ENCODE measurements at regions not wholly inside any gene's neighbourhood (a gene's known extent, or its start where the extent isn't known, plus 50 kb on each side); places are given as distances from the start of the nearest gene placed in this dataset.

DNA sequence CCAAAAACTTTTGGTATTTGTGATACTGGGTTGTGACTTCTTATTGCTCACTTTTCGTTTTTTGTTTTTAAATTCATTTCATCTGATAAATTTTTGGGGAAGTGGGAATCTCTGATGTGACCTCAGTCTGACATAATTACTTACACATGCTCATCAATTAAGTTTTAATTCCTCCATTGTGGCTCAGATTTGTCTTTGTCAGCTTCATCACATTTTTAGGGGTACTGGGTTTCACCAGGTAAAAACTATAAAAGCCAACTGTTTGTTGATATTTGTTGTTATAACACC is 425.3 kb upstream of the TGFBR2 start:
- Histone ChIP-seq H3K36me3 (ENCODE audit: insufficient read depth, low read length) (no peaks in the 10 kb centered on the region), H3K27ac (ENCODE audit: low read length) (no peak overlapping the region), H3K4me3 (ENCODE audit: low read length) (no peak overlapping the region), H3K9ac (ENCODE audit: low read length) (no peak overlapping the region), H3K4me1 (ENCODE audit: low read length) (no peaks in the 10 kb centered on the region), H3K9me3 (ENCODE audit: low read length) (no peaks in the 10 kb centered on the region), H2AFZ (ENCODE audit: low read length) (no peak overlapping the region), H3K27me3 (ENCODE audit: low read length) (no peaks in the 10 kb centered on the region), H3K9me2 (replicated peaks; ENCODE audit: insufficient read depth, low read length) (no peaks in the 10 kb centered on the region), H3K79me2 (ENCODE audit: low read length) (no peaks in the 10 kb centered on the region), H4K20me1 (ENCODE audit: insufficient read depth, low read depth, low read length) (no peaks in the 10 kb centered on the region), H3K4me2 (ENCODE audit: low read depth, low read length, poor library complexity, severe bottlenecking) (no peak overlapping the region)
- no peak for DNase-seq

DNA sequence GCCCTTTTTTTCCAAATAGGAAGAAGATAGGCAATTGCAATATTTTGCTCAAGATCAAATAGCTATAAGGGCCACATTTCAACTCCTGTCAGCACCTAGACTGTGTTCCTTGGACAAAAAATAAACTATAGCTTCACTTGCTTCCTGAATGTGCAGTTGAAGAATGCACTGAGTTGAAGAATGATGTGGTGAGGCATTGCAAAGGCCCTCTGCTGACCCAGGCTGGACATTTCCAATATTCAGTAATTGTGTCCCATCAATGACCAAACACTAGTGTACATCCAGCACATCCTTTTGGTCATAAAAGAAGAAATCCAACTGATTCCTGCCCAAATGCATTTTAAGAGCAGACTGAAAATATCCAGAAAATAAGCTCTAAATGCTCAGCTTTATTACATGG is 424.8 kb upstream of the TGFBR2 start:
- Histone ChIP-seq H3K9me2 (replicated peaks; ENCODE audit: insufficient read depth, low read length) (no peaks in the 10 kb centered on the region), H3K4me2 (ENCODE audit: low read depth, low read length, poor library complexity, severe bottlenecking) (no peak overlapping the region), H3K9ac (ENCODE audit: low read length) (no peak overlapping the region), H3K36me3 (ENCODE audit: insufficient read depth, low read length) (no peaks in the 10 kb centered on the region), H3K9me3 (ENCODE audit: low read length) (no peaks in the 10 kb centered on the region), H3K27ac (ENCODE audit: low read length) (no peak overlapping the region), H2AFZ (ENCODE audit: low read length) (no peak overlapping the region), H3K4me3 (ENCODE audit: low read length) (no peak overlapping the region), H3K27me3 (ENCODE audit: low read length) (no peaks in the 10 kb centered on the region), H3K79me2 (ENCODE audit: low read length) (no peaks in the 10 kb centered on the region), H4K20me1 (ENCODE audit: insufficient read depth, low read depth, low read length) (no peaks in the 10 kb centered on the region), H3K4me1 (ENCODE audit: low read length) (no peaks in the 10 kb centered on the region)
- DNase-seq, result no peak

DNA sequence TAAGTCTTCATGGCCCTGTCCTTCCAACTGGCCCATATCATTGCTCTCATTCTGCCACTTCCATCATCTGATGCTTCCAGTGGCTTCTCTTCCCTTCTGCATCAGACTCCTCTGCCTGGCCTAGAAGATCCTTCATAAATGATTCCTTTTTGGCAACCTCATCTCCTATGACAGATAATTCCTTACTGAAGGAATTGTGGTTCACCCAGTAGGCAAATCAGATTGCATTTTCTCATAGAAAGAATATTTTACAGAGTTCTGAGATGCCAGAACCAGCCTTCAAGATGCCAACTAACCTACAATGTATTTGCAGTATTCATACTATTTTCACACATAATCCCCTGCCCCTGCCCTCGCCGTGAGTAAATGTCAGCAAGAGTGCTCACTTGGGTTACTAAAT is 423.0 kb upstream of the TGFBR2 start:
- H2AFZ ChIP-seq (ENCODE audit: low read length), result no peak overlapping the region
- H3K4me2 ChIP-seq (ENCODE audit: low read depth, low read length, poor library complexity, severe bottlenecking), result no peak overlapping the region
- no peaks in the 10 kb centered on the region for H3K4me1 ChIP-seq (ENCODE audit: low read length)
- no peaks in the 10 kb centered on the region for H4K20me1 ChIP-seq (ENCODE audit: insufficient read depth, low read depth, low read length)
- H3K36me3 ChIP-seq (ENCODE audit: insufficient read depth, low read length), result no peaks in the 10 kb centered on the region
- no peak overlapping the region for H3K27ac ChIP-seq (ENCODE audit: low read length)
- H3K4me3 ChIP-seq (ENCODE audit: low read length), result no peak overlapping the region
- no peak for DNase-seq
- H3K79me2 ChIP-seq (ENCODE audit: low read length), result no peaks in the 10 kb centered on the region
- H3K27me3 ChIP-seq (ENCODE audit: low read length), result no peaks in the 10 kb centered on the region
- H3K9me3 ChIP-seq (ENCODE audit: low read length), result no peaks in the 10 kb centered on the region
- no peaks in the 10 kb centered on the region for H3K9me2 ChIP-seq (replicated peaks; ENCODE audit: insufficient read depth, low read length)
- H3K9ac ChIP-seq (ENCODE audit: low read length), result no peak overlapping the region

DNA sequence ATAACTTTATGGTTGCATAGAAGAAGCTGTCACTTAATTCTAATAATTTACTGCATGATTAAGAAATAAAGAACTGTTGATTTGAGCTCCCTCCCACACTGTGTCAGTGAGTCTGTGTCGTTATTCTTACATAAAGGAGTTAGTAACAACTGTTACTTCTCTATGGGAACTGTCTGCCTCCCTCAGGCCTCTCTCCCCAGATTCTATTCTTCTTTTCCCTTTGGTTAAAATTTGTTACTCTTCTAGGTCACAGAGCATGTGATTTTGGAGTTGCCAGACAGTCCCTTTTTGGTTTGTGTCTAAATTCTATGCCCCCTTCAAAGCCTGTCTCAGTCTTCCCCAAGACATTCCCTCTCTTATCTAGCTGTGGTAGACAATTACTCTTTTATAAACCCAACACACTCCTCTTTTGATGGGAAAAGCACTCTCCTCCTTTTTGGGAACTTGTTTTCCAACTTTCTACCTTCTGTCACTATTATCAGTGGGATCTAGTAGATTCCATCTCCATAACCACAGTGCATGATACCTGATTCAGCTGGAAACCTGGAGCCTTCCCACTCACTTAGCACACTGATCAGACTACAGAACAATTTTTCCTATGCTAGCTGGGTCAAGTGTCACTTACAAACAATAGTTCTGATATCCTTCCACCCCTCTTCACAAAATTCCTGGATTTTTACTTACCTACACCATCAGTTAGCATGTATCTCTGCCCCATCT is 422.1 kb upstream of the TGFBR2 start:
- no peaks in the 10 kb centered on the region for H3K9me2 ChIP-seq (replicated peaks; ENCODE audit: insufficient read depth, low read length)
- H3K27ac ChIP-seq (ENCODE audit: low read length), result no peak overlapping the region
- no peak overlapping the region for H3K4me3 ChIP-seq (ENCODE audit: low read length)
- no peaks in the 10 kb centered on the region for H3K79me2 ChIP-seq (ENCODE audit: low read length)
- no peak overlapping the region for H3K4me2 ChIP-seq (ENCODE audit: low read depth, low read length, poor library complexity, severe bottlenecking)
- H3K9ac ChIP-seq (ENCODE audit: low read length), result no peak overlapping the region
- no peaks in the 10 kb centered on the region for H4K20me1 ChIP-seq (ENCODE audit: insufficient read depth, low read depth, low read length)
- no peaks in the 10 kb centered on the region for H3K4me1 ChIP-seq (ENCODE audit: low read length)
- no peaks in the 10 kb centered on the region for H3K27me3 ChIP-seq (ENCODE audit: low read length)
- no peaks in the 10 kb centered on the region for H3K9me3 ChIP-seq (ENCODE audit: low read length)
- H2AFZ ChIP-seq (ENCODE audit: low read length), result no peak overlapping the region
- DNase-seq, result no peak
- H3K36me3 ChIP-seq (ENCODE audit: insufficient read depth, low read length), result no peaks in the 10 kb centered on the region

DNA sequence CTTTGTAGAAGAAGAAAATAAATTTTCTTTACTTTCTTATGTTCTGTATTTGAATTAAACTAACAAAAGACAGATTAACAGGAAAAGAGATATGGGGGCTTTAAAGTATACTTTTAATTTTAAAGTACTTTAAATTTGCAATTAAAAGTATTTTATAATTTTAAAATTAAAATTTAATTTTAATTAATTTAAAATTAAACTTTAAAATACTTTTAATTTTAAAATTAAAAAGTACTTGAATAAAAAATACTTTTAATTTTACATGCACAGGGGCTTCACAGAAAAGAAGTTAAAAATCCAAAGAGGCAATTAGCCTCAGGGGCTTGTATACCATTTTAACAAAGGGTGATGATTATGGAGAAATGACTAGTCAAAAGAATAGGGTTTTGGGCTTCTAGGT is 420.5 kb upstream of the TGFBR2 start:
- no peak overlapping the region for H3K4me2 ChIP-seq (ENCODE audit: low read depth, low read length, poor library complexity, severe bottlenecking)
- H3K9ac ChIP-seq (ENCODE audit: low read length), result no peak overlapping the region
- no peaks in the 10 kb centered on the region for H3K79me2 ChIP-seq (ENCODE audit: low read length)
- H4K20me1 ChIP-seq (ENCODE audit: insufficient read depth, low read depth, low read length), result no peaks in the 10 kb centered on the region
- no peaks in the 10 kb centered on the region for H3K9me3 ChIP-seq (ENCODE audit: low read length)
- no peaks in the 10 kb centered on the region for H3K9me2 ChIP-seq (replicated peaks; ENCODE audit: insufficient read depth, low read length)
- no peaks in the 10 kb centered on the region for H3K36me3 ChIP-seq (ENCODE audit: insufficient read depth, low read length)
- no peaks in the 10 kb centered on the region for H3K4me1 ChIP-seq (ENCODE audit: low read length)
- no peak for DNase-seq
- H3K27me3 ChIP-seq (ENCODE audit: low read length), result no peaks in the 10 kb centered on the region
- no peak overlapping the region for H2AFZ ChIP-seq (ENCODE audit: low read length)
- H3K27ac ChIP-seq (ENCODE audit: low read length), result no peak overlapping the region
- H3K4me3 ChIP-seq (ENCODE audit: low read length), result no peak overlapping the region

DNA sequence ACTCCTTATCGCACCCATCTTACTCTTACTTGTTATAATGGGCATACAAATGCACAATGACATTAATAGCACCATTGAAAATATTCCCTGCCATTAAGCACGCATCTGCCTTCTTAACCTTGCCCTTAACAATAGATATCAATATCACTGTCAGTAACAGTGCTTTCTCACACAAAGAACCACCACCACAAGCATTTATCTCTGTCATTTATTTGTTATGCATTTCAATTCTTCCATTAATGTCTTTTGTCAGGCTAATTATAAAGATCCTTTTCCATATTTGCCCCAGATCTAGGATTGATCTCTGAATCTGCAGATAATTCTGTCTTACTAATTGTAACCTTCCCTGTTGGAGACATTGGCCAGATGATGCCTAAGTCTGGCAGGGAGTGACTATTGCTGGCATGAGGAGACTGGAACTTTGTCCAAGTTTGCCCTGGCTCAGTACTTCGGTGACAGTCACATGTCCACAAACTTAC is 419.6 kb upstream of the TGFBR2 start:
- no peaks in the 10 kb centered on the region for H4K20me1 ChIP-seq (ENCODE audit: insufficient read depth, low read depth, low read length)
- H3K27me3 ChIP-seq (ENCODE audit: low read length), result no peaks in the 10 kb centered on the region
- H3K36me3 ChIP-seq (ENCODE audit: insufficient read depth, low read length), result no peaks in the 10 kb centered on the region
- H3K79me2 ChIP-seq (ENCODE audit: low read length), result no peaks in the 10 kb centered on the region
- no peaks in the 10 kb centered on the region for H3K4me1 ChIP-seq (ENCODE audit: low read length)
- H3K9me3 ChIP-seq (ENCODE audit: low read length), result no peaks in the 10 kb centered on the region
- H3K9ac ChIP-seq (ENCODE audit: low read length), result no peak overlapping the region
- H3K9me2 ChIP-seq (replicated peaks; ENCODE audit: insufficient read depth, low read length), result no peaks in the 10 kb centered on the region
- no peak for DNase-seq
- no peak overlapping the region for H2AFZ ChIP-seq (ENCODE audit: low read length)
- no peak overlapping the region for H3K4me3 ChIP-seq (ENCODE audit: low read length)
- H3K4me2 ChIP-seq (ENCODE audit: low read depth, low read length, poor library complexity, severe bottlenecking), result no peak overlapping the region
- no peak overlapping the region for H3K27ac ChIP-seq (ENCODE audit: low read length)

DNA sequence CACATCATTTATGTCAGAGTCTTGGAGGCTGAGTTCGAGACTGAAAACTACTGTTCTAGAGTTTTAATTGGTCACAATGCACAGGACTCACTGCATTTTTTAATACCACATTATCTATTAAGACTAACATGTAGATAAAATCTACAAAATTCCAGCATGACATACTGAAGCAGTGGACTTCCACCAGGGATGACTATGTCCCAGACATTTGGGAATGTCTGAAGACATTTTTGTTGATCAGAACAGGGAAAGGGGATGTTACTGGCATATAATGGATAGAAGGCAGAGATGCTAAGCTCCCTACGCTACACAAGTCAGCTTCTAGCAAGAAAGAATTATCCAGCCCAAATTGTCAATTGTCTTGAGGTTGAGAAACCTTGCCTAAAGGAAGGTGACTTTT is 419.0 kb upstream of the TGFBR2 start:
- H3K27me3 ChIP-seq (ENCODE audit: low read length), result no peaks in the 10 kb centered on the region
- no peaks in the 10 kb centered on the region for H3K9me3 ChIP-seq (ENCODE audit: low read length)
- no peaks in the 10 kb centered on the region for H4K20me1 ChIP-seq (ENCODE audit: insufficient read depth, low read depth, low read length)
- no peaks in the 10 kb centered on the region for H3K9me2 ChIP-seq (replicated peaks; ENCODE audit: insufficient read depth, low read length)
- H3K36me3 ChIP-seq (ENCODE audit: insufficient read depth, low read length), result no peaks in the 10 kb centered on the region
- no peak overlapping the region for H3K27ac ChIP-seq (ENCODE audit: low read length)
- no peaks in the 10 kb centered on the region for H3K4me1 ChIP-seq (ENCODE audit: low read length)
- H3K9ac ChIP-seq (ENCODE audit: low read length), result no peak overlapping the region
- H3K4me2 ChIP-seq (ENCODE audit: low read depth, low read length, poor library complexity, severe bottlenecking), result no peak overlapping the region
- H3K79me2 ChIP-seq (ENCODE audit: low read length), result no peaks in the 10 kb centered on the region
- no peak overlapping the region for H3K4me3 ChIP-seq (ENCODE audit: low read length)
- no peak overlapping the region for H2AFZ ChIP-seq (ENCODE audit: low read length)
- no peak for DNase-seq

DNA sequence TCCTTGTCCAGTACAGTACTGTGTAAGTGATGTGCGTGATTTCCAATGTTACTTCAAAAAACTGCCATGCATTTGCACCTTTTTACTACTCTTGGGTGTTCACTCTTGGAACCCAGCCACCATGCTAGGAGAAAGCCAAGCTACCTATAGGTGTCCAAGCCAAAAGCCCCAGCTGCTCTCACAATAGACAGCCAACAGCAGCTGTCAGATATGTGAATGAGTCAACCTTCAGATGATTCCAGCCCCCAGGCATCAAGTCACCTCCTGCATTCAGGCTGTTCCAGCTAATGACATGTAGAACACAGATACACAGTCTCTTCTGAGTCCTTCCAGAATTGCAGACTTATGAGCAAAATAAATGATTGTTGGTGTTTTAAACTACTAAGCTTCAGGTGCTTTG is 417.7 kb upstream of the TGFBR2 start:
- no peaks in the 10 kb centered on the region for H4K20me1 ChIP-seq (ENCODE audit: insufficient read depth, low read depth, low read length)
- no peaks in the 10 kb centered on the region for H3K4me1 ChIP-seq (ENCODE audit: low read length)
- no peak overlapping the region for H3K27ac ChIP-seq (ENCODE audit: low read length)

DNA sequence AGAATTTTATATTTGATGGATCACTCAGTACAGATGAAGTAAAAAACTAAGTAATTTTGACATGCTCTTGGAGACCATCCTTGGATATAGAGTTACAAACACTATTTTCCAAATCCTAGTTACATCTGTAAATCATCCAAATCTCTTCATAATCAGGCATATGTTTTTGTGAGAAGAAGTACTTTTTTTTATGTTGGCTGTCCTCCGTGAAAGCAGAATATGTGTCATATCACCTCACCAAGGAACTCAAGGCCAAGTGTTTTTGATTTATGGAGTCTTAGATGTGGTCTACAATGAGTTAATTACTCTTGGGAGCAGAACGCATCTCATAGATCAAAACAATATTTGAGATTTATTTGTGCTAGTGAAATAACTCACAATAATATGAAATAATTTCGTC is 416.5 kb upstream of the TGFBR2 start:
- Histone ChIP-seq H3K79me2 (ENCODE audit: low read length) (no peaks in the 10 kb centered on the region), H4K20me1 (ENCODE audit: insufficient read depth, low read depth, low read length) (no peaks in the 10 kb centered on the region)

More for the DNA sequence above, 417.7 kb upstream of the TGFBR2 start:
- H3K4me2 ChIP-seq (ENCODE audit: low read depth, low read length, poor library complexity, severe bottlenecking), result no peak overlapping the region
- no peaks in the 10 kb centered on the region for H3K27me3 ChIP-seq (ENCODE audit: low read length)
- H3K9me3 ChIP-seq (ENCODE audit: low read length), result no peaks in the 10 kb centered on the region
- no peak overlapping the region for H3K9ac ChIP-seq (ENCODE audit: low read length)
- no peak overlapping the region for H3K4me3 ChIP-seq (ENCODE audit: low read length)
- no peak overlapping the region for H2AFZ ChIP-seq (ENCODE audit: low read length)
- H3K9me2 ChIP-seq (replicated peaks; ENCODE audit: insufficient read depth, low read length), result no peaks in the 10 kb centered on the region
- no peaks in the 10 kb centered on the region for H3K36me3 ChIP-seq (ENCODE audit: insufficient read depth, low read length)
- no peak for DNase-seq
- H3K79me2 ChIP-seq (ENCODE audit: low read length), result no peaks in the 10 kb centered on the region

More for the DNA sequence above, 416.5 kb upstream of the TGFBR2 start:
- Histone ChIP-seq H3K36me3 (ENCODE audit: insufficient read depth, low read length) (no peaks in the 10 kb centered on the region), H3K27ac (ENCODE audit: low read length) (no peak overlapping the region), H3K4me2 (ENCODE audit: low read depth, low read length, poor library complexity, severe bottlenecking) (no peak overlapping the region), H3K4me3 (ENCODE audit: low read length) (no peak overlapping the region), H3K9me2 (replicated peaks; ENCODE audit: insufficient read depth, low read length) (no peaks in the 10 kb centered on the region), H3K9me3 (ENCODE audit: low read length) (no peaks in the 10 kb centered on the region), H3K9ac (ENCODE audit: low read length) (no peak overlapping the region), H2AFZ (ENCODE audit: low read length) (no peak overlapping the region), H3K4me1 (ENCODE audit: low read length) (no peaks in the 10 kb centered on the region), H3K27me3 (ENCODE audit: low read length) (no peaks in the 10 kb centered on the region)
- DNase-seq, result no peak
